ENCODE measurements at regions not wholly inside any gene's neighbourhood (a gene's known extent, or its start where the extent isn't known, plus 50 kb on each side); places are given as distances from the start of the nearest gene placed in this dataset.

- Histone ChIP-seq H3K27ac (replicated peaks) (no peak overlapping the region), H3K27me3 (ENCODE audit: insufficient read depth, poor library complexity, severe bottlenecking) (no peaks in the 10 kb centered on the region), H3K4me3 (replicated peaks; ENCODE audit: insufficient read depth, low read length) (no peak overlapping the region)
- no peak for DNase-seq (ENCODE audit: low read depth in 1 of 2, low spot score in 1 of 2)
- TF ChIP-seq SPI1 (IDR thresholded peaks at IDR 0.05; ENCODE audit: borderline replicate concordance, low read depth) (no peak), CTCF (IDR thresholded peaks at IDR 0.05; ENCODE audit: insufficient read depth, low read length) (no peak), GABPA (IDR thresholded peaks at IDR 0.05; ENCODE audit: low read depth) (no peak), REST (IDR thresholded peaks at IDR 0.05; ENCODE audit: insufficient replicate concordance, low read depth) (no peak), POLR2AphosphoS5 (IDR thresholded peaks at IDR 0.05; ENCODE audit: low read depth) (no peak)
These were observed 411.7 kb upstream of the NRP1 start for GRCh38 chr10:33746186-33746585.

GRCh38 chr10:33743429-33743857 lies 409.0 kb upstream of the NRP1 start:
- Histone ChIP-seq H3K27ac (replicated peaks) (no peak overlapping the region), H3K27me3 (ENCODE audit: insufficient read depth, poor library complexity, severe bottlenecking) (no peaks in the 10 kb centered on the region), H3K4me3 (replicated peaks; ENCODE audit: insufficient read depth, low read length) (no peak overlapping the region)
- no peak for DNase-seq (ENCODE audit: low read depth in 1 of 2, low spot score in 1 of 2)
- TF ChIP-seq REST (IDR thresholded peaks at IDR 0.05; ENCODE audit: insufficient replicate concordance, low read depth), result no peak
- TF ChIP-seq GABPA (IDR thresholded peaks at IDR 0.05; ENCODE audit: low read depth), result no peak
- no peak for TF ChIP-seq SPI1 (IDR thresholded peaks at IDR 0.05; ENCODE audit: borderline replicate concordance, low read depth)
- no peak for TF ChIP-seq POLR2AphosphoS5 (IDR thresholded peaks at IDR 0.05; ENCODE audit: low read depth)
- no peak for TF ChIP-seq CTCF (IDR thresholded peaks at IDR 0.05; ENCODE audit: insufficient read depth, low read length)

GRCh38 chr10:33739031-33739430 lies 404.6 kb upstream of the NRP1 start:
- peak in 1 of 2 experiments; percentile 43 for DNase-seq (ENCODE audit: low read depth in 1 of 2, low spot score in 1 of 2)
- Histone ChIP-seq H3K27me3 (ENCODE audit: insufficient read depth, poor library complexity, severe bottlenecking) (no peaks in the 10 kb centered on the region), H3K27ac (replicated peaks) (no peak overlapping the region), H3K4me3 (replicated peaks; ENCODE audit: insufficient read depth, low read length) (no peak overlapping the region)
- peak; percentile 35; the same call in 1 of the 2 replicates for TF ChIP-seq SPI1 (IDR thresholded peaks at IDR 0.05; ENCODE audit: borderline replicate concordance, low read depth)
- TF ChIP-seq REST (IDR thresholded peaks at IDR 0.05; ENCODE audit: insufficient replicate concordance, low read depth), result no peak

All from HL-60 (cell line).